Natural killer cell (primary cell): ENCODE measurements at regions not wholly inside any gene's neighbourhood (a gene's known extent, or its start where the extent isn't known, plus 50 kb on each side); places are given as distances from the start of the nearest gene placed in this dataset.

Experiments used
- ATAC-seq, 3 donors: fragments of 150-1000 bp in 2 of 3; fragments of 200-7000 bp in 1 of 3; cut with Tn5 transposase; 1 replicate in 1 of 3; 2 replicates in 2 of 3; pipeline ENCODE4 v1.10.0; 2021; ENCODE audit warnings: mild to moderate bottlenecking in 2 of 3, moderate library complexity in 2 of 3
- DNase-seq, 2 donors: peaks; one replicate each; pipeline versions ENCODE4 v3.0.0 to v3.0.0-alpha.2; 2013 to 2021; ENCODE audit warnings: mixed read lengths in 1 of 2
- H3K27ac ChIP-seq: one replicate; pipeline ENCODE4 v1.5.1; 2013; ENCODE audit warnings: mild to moderate bottlenecking, low read length
- H3K27me3 ChIP-seq: one replicate; pipeline ENCODE4 v1.6.1; 2013; ENCODE audit warnings: low read length; ENCODE audit not compliant: control insufficient read depth, insufficient read depth
- H3K36me3 ChIP-seq: one replicate; pipeline ENCODE4 v1.6.1; 2013; ENCODE audit warnings: low read length; ENCODE audit not compliant: control insufficient read depth, insufficient read depth
- H3K4me1 ChIP-seq: one replicate; pipeline ENCODE4 v1.6.1; 2013; ENCODE audit warnings: low read length; ENCODE audit not compliant: control insufficient read depth, insufficient read depth
- H3K4me3 ChIP-seq: one replicate; pipeline ENCODE4 v1.5.1; 2013; ENCODE audit warnings: low read length
- H3K9me3 ChIP-seq: one replicate; pipeline ENCODE4 v1.6.1; 2013; ENCODE audit warnings: low read length; ENCODE audit not compliant: control insufficient read depth, insufficient read depth
- H3K27ac Mint-ChIP-seq, 2 donors: one replicate each; pipeline ENCODE4 v1.8.0; 2022; ENCODE audit warnings: mild to moderate bottlenecking in 2 of 2, mixed read lengths in 2 of 2, moderate library complexity in 1 of 2
- H3K27me3 Mint-ChIP-seq, 2 donors: one replicate each; pipeline ENCODE4 v1.8.0; 2022; ENCODE audit warnings: low read depth in 2 of 2, mixed read lengths in 2 of 2
- H3K36me3 Mint-ChIP-seq: one replicate; pipeline ENCODE4 v1.8.0; 2022; ENCODE audit warnings: mixed read lengths
- H3K4me1 Mint-ChIP-seq, 2 donors: one replicate each; pipeline ENCODE4 v1.8.0; 2022; ENCODE audit warnings: mixed read lengths in 2 of 2
- H3K4me3 Mint-ChIP-seq: one replicate; pipeline ENCODE4 v1.8.0; 2022; ENCODE audit warnings: mild to moderate bottlenecking, moderate library complexity, mixed read lengths
- H3K9me3 Mint-ChIP-seq, 2 donors: one replicate each; pipeline ENCODE4 v1.8.0; 2022; ENCODE audit warnings: mixed read lengths in 2 of 2
- CTCF ChIP-seq: fragments of 200-600 bp; IDR thresholded peaks from one replicate; pipeline ENCODE4 v1.8.0; 2022; ENCODE audit warnings: antibody characterized with exemption
- WGBS: methylation state at CpG from one replicate; pipeline ENCODE4 v1.1.7; 2013; ENCODE audit warnings: missing lambda C conversion rate; ENCODE audit not compliant: insufficient coverage; 5-methylcytosine and 5-hydroxymethylcytosine counted together
- intact Hi-C: fragments of 100-400 bp; cut with micrococcal nuclease; formaldehyde crosslinking; loops from one replicate; pipeline ENCODE4 v1.14.2; 2022

GRCh38 chr3:189561256-189561655 lies 69.9 kb upstream of the TP63 start:
- Histone ChIP-seq H3K27me3 (no peaks in the 10 kb centered on the region), H3K4me1 (no peaks in the 10 kb centered on the region), H3K27ac (no peak overlapping the region), H3K9me3 (no peaks in the 10 kb centered on the region), H3K36me3 (no peaks in the 10 kb centered on the region), H3K4me3 (no peak overlapping the region)
- Mint-ChIP-seq H3K4me3 (no peak overlapping the region), H3K27me3 (no peaks in the 10 kb centered on the region), H3K4me1 (no peaks in the 10 kb centered on the region), H3K36me3 (no peaks in the 10 kb centered on the region), H3K27ac (no peak overlapping the region), H3K9me3 (peaks cover 4 to 6% of the 10 kb centered on the region in 2 donors)
- TF ChIP-seq CTCF: no peak
- WGBS: 96% methylated on average over 2 of the region's 2 CpGs
- ATAC-seq: no peak
- intact Hi-C loops: no loop called here
- no peak for DNase-seq

- WGBS: 50% methylated on average over 6 of the region's 6 CpGs
- H3K9me3 Mint-ChIP-seq: peaks cover 2 to 3% of the 10 kb centered on the region in 2 donors
- DNase-seq (no peak), ATAC-seq (no peak)
- no peaks in the 10 kb centered on the region for H3K4me1 ChIP-seq
- TF ChIP-seq CTCF: no peak
- no peaks in the 10 kb centered on the region for H3K27me3 Mint-ChIP-seq
- no peaks in the 10 kb centered on the region for H3K27me3 ChIP-seq
- H3K4me1 Mint-ChIP-seq: no peaks in the 10 kb centered on the region
- no peak overlapping the region for H3K27ac ChIP-seq
- no peak overlapping the region for H3K4me3 ChIP-seq
- H3K36me3 Mint-ChIP-seq: no peaks in the 10 kb centered on the region
- H3K4me3 Mint-ChIP-seq: no peak overlapping the region
- no peaks in the 10 kb centered on the region for H3K9me3 ChIP-seq
- intact Hi-C loops: no loop called here
- no peak overlapping the region for H3K27ac Mint-ChIP-seq
- no peaks in the 10 kb centered on the region for H3K36me3 ChIP-seq
These were observed 67.2 kb upstream of the TP63 start for GRCh38 chr3:189563853-189564563.

- Mint-ChIP-seq H3K27me3 (no peaks in the 10 kb centered on the region), H3K4me1 (no peaks in the 10 kb centered on the region), H3K4me3 (no peak overlapping the region), H3K36me3 (no peaks in the 10 kb centered on the region), H3K27ac (no peak overlapping the region), H3K9me3 (peaks cover 2 to 3% of the 10 kb centered on the region in 2 donors)
- TF ChIP-seq CTCF: no peak
- no peak overlapping the region for H3K27ac ChIP-seq
- no peaks in the 10 kb centered on the region for H3K27me3 ChIP-seq
- intact Hi-C loops: no loop called here
- no peaks in the 10 kb centered on the region for H3K9me3 ChIP-seq
- no peak for ATAC-seq
- 93% methylated on average over 2 of the region's 2 CpGs for WGBS
- H3K36me3 ChIP-seq: no peaks in the 10 kb centered on the region
- no peaks in the 10 kb centered on the region for H3K4me1 ChIP-seq
- no peak overlapping the region for H3K4me3 ChIP-seq
- no peak for DNase-seq
These were observed 64.5 kb upstream of the TP63 start for GRCh38 chr3:189566550-189567130.

GRCh38 chr3:189567322-189567721 lies 63.9 kb upstream of the TP63 start:
- WGBS: 79% methylated on average over 2 of the region's 2 CpGs
- intact Hi-C loops: no loop called here
- DNase-seq: no peak
- no peak for TF ChIP-seq CTCF
- H3K4me3 Mint-ChIP-seq: no peak overlapping the region
- Histone ChIP-seq H3K27ac (no peak overlapping the region), H3K27me3 (no peaks in the 10 kb centered on the region), H3K4me1 (no peaks in the 10 kb centered on the region), H3K4me3 (no peak overlapping the region), H3K36me3 (no peaks in the 10 kb centered on the region), H3K9me3 (no peaks in the 10 kb centered on the region)
- no peaks in the 10 kb centered on the region for H3K36me3 Mint-ChIP-seq
- H3K27me3 Mint-ChIP-seq: no peaks in the 10 kb centered on the region
- no peak overlapping the region for H3K27ac Mint-ChIP-seq
- H3K4me1 Mint-ChIP-seq: no peaks in the 10 kb centered on the region
- H3K9me3 Mint-ChIP-seq: peaks cover 2 to 3% of the 10 kb centered on the region in 2 donors
- no peak for ATAC-seq
